ENCODE measurements at regions not wholly inside any gene's neighbourhood (a gene's known extent, or its start where the extent isn't known, plus 50 kb on each side); places are given as distances from the start of the nearest gene placed in this dataset.

DNA sequence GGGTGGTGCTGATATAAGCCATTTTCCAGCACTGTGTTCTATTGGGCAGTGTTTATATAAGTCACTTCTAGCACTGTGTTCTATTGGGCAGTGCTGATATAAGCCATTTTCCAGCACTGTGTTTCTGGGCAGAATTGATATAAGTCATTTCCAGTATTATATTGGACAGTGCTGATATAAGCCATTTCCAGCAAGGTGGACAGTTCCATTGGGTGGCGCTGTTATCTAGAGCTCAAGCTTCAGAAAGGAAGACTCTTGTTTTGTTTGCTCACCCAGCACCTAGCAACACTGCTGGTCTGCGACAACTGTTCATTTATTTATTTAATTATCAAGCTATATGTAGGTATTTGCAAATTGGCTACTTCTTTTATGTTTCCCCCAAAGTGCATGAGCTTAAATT lies 690.3 kb downstream of the AACS start:
- TF ChIP-seq, protein P1, sequence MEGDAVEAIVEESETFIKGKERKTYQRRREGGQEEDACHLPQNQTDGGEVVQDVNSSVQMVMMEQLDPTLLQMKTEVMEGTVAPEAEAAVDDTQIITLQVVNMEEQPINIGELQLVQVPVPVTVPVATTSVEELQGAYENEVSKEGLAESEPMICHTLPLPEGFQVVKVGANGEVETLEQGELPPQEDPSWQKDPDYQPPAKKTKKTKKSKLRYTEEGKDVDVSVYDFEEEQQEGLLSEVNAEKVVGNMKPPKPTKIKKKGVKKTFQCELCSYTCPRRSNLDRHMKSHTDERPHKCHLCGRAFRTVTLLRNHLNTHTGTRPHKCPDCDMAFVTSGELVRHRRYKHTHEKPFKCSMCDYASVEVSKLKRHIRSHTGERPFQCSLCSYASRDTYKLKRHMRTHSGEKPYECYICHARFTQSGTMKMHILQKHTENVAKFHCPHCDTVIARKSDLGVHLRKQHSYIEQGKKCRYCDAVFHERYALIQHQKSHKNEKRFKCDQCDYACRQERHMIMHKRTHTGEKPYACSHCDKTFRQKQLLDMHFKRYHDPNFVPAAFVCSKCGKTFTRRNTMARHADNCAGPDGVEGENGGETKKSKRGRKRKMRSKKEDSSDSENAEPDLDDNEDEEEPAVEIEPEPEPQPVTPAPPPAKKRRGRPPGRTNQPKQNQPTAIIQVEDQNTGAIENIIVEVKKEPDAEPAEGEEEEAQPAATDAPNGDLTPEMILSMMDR (conservative IDR thresholded peaks at IDR 0.05; ENCODE audit: low read length): no peak
- no peak for TF ChIP-seq EZH2phosphoT487 (IDR thresholded peaks at IDR 0.05; ENCODE audit: borderline replicate concordance, low read depth, low read length)
